ENCODE measurements at regions not wholly inside any gene's neighbourhood (a gene's known extent, or its start where the extent isn't known, plus 50 kb on each side); places are given as distances from the start of the nearest gene placed in this dataset.

- TF ChIP-seq SNAPC4 (CRISPR knock-in tag; IDR thresholded peaks at IDR 0.05) (no peak), MYNN (CRISPR knock-in tag; IDR thresholded peaks at IDR 0.05; ENCODE audit: low read depth) (no peak), CBFB (CRISPR knock-in tag; IDR thresholded peaks at IDR 0.05) (no peak), TMF1 (CRISPR knock-in tag; IDR thresholded peaks at IDR 0.05; ENCODE audit: low read depth) (no peak)
These were observed 108.5 kb upstream of the ALX4 start (continued) for GRCh38 chr11:44418456-44418830.

DNA sequence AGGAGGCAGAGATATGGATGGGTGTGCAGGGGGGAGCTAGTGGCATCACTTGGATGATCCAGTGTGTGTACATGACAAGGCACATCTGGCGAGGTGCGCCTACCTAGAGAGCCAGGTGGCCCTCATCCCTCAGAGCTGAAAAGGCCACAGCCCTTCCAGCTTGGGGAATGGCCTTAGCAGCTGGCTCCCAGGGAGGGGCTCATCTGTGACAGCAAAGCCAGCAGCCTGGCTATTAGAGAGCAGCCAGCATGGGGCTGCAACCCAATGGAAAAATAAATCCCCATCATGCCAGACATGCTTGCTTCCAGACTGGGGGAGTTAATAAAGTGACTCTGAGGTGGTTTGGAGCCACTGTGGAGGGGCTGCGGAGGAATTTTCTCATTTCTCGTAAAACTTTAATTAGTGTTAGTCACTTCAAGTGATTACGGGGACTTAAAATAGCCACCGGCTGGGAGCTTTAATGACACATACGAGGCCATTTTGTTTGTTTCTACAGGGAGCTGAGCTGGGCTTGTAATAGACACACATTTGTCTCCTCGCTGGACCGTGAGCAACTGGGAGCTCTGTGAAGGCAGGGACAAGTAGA, 111.2 kb upstream of the ALX4 start:
- no peak overlapping the region for H3K27ac ChIP-seq (ENCODE audit: extremely low read length, insufficient read depth, low read length)
- no peaks in the 10 kb centered on the region for H4K20me1 ChIP-seq (ENCODE audit: insufficient read depth, low read length)
- H3K36me3 ChIP-seq (replicated peaks in 1 of 2; ENCODE audit: control insufficient read depth in 1 of 2, insufficient read depth in 2 of 2, low read length in 2 of 2) = no peaks in the 10 kb centered on the region
- ATAC-seq (no peak), DNase-seq (ENCODE audit: low spot score) (no peak), FAIRE-seq (no peak)
- H3K79me2 ChIP-seq (ENCODE audit: insufficient read depth, low read length) = no peaks in the 10 kb centered on the region
- peaks cover 1 to 13% of the 10 kb centered on the region in 2 experiments; a peak in 1 of 5 replicates for H3K27me3 ChIP-seq (ENCODE audit: control insufficient read depth in 1 of 2, insufficient read depth in 2 of 2, low read length in 2 of 2)
- CTCF ChIA-PET (ENCODE audit: low intra/inter-chr PET ratio, low total read pairs) = no interaction called here
- no TSS peak for BruUV-seq (replicated peaks)
- H3K4me1 ChIP-seq (ENCODE audit: insufficient read depth, low read length) = no peaks in the 10 kb centered on the region
- in situ Hi-C loops (cut with HindIII; ENCODE audit: extremely low pct_ligation_motif_present, low pct_unique_long_range_greater_than_20kb) = loop anchor here (25.0 kb wide), 1 partner anchor 109 kb away; the partner anchor contains the start of gene ALX4
- intact Hi-C loops (cut with micrococcal nuclease; ENCODE audit: unreplicated experiment) = no loop called here
- no peak overlapping the region for H3K9ac ChIP-seq (ENCODE audit: insufficient read depth, low read depth, low read length)
- no peaks in the 10 kb centered on the region for H3K9me3 ChIP-seq (ENCODE audit: low read length)
- WGBS (ENCODE audit: low lambda C conversion rate) = 26% methylated on average over 5 of the region's 9 CpGs
- H2AFZ ChIP-seq (ENCODE audit: low read length) = no peak overlapping the region
- no peak overlapping the region for H3K4me2 ChIP-seq (ENCODE audit: low read depth, low read length)
- POLR2A ChIA-PET = no interaction called here
- H3K4me3 ChIP-seq (replicated peaks in 1 of 3; ENCODE audit: insufficient read depth in 1 of 3, low read depth in 2 of 3, low read length in 3 of 3) = no peak overlapping the region
- TF ChIP-seq ZNF605 (CRISPR knock-in tag; IDR thresholded peaks at IDR 0.05) (no peak), PITX1 (CRISPR knock-in tag; IDR thresholded peaks at IDR 0.05) (no peak), ZNF782 (CRISPR knock-in tag; IDR thresholded peaks at IDR 0.05; ENCODE audit: borderline replicate concordance) (no peak), IKZF4 (CRISPR knock-in tag; IDR thresholded peaks at IDR 0.05; ENCODE audit: borderline replicate concordance, low read depth, not compliant biosample characterization) (no peak), MAZ (IDR thresholded peaks at IDR 0.05; ENCODE audit: borderline replicate concordance, low read depth, low read length) (no peak), MAZ (CRISPR knock-in tag; IDR thresholded peaks at IDR 0.05; ENCODE audit: low read depth) (no peak), NFKBIZ (CRISPR knock-in tag; IDR thresholded peaks at IDR 0.05) (no peak), NRL (CRISPR knock-in tag; IDR thresholded peaks at IDR 0.05; ENCODE audit: borderline replicate concordance) (no peak), ZNF333 (CRISPR knock-in tag; IDR thresholded peaks at IDR 0.05; ENCODE audit: borderline replicate concordance) (no peak), ZNF430 (CRISPR knock-in tag; IDR thresholded peaks at IDR 0.05) (no peak), AGO1 (IDR thresholded peaks at IDR 0.05; ENCODE audit: low read depth, low read length, poor library complexity, severe bottlenecking) (no peak), ZNF83 (CRISPR knock-in tag; IDR thresholded peaks at IDR 0.05; ENCODE audit: borderline replicate concordance) (no peak), JUN (CRISPR knock-in tag; IDR thresholded peaks at IDR 0.05) (no peak), ZNF17 (CRISPR knock-in tag; IDR thresholded peaks at IDR 0.05) (no peak)
- TF ChIP-seq, protein P1, sequence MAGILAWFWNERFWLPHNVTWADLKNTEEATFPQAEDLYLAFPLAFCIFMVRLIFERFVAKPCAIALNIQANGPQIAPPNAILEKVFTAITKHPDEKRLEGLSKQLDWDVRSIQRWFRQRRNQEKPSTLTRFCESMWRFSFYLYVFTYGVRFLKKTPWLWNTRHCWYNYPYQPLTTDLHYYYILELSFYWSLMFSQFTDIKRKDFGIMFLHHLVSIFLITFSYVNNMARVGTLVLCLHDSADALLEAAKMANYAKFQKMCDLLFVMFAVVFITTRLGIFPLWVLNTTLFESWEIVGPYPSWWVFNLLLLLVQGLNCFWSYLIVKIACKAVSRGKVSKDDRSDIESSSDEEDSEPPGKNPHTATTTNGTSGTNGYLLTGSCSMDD (CRISPR knock-in tag; IDR thresholded peaks at IDR 0.05) = no peak
